HEK293 (cell line): ENCODE measurements at regions not wholly inside any gene's neighbourhood (a gene's known extent, or its start where the extent isn't known, plus 50 kb on each side); places are given as distances from the start of the nearest gene placed in this dataset.

Experiments
- CTCF ChIP-seq: fragments of 450-650 bp; formaldehyde crosslinking; IDR thresholded peaks from 2 replicates; pipeline ENCODE4 v1.5.1; 2016; ENCODE audit warnings: missing biosample characterization, missing genetic modification characterization
- PATZ1 ChIP-seq: fragments of 450-650 bp; formaldehyde crosslinking; IDR thresholded peaks from 2 replicates; pipeline ENCODE4 v1.5.1; 2016; ENCODE audit warnings: missing biosample characterization, missing genetic modification characterization
- PRDM10 ChIP-seq: fragments of 450-650 bp; formaldehyde crosslinking; IDR thresholded peaks from 2 replicates; pipeline ENCODE4 v1.5.1; 2016; ENCODE audit warnings: missing biosample characterization, missing genetic modification characterization
- PRDM4 ChIP-seq: fragments of 450-650 bp; formaldehyde crosslinking; IDR thresholded peaks from 2 replicates; pipeline ENCODE4 v1.5.1; 2017; ENCODE audit warnings: missing biosample characterization, missing genetic modification characterization
- REST ChIP-seq: fragments of 450-650 bp; formaldehyde crosslinking; IDR thresholded peaks from 2 replicates; pipeline ENCODE4 v1.5.1; 2016; ENCODE audit warnings: missing biosample characterization, missing genetic modification characterization
- ZBTB11 ChIP-seq: fragments of 450-650 bp; formaldehyde crosslinking; conservative IDR thresholded peaks from 2 replicates; pipeline ENCODE4 v1.5.1; 2016; ENCODE audit warnings: low read depth, missing biosample characterization, missing genetic modification characterization
- ZNF24 ChIP-seq: fragments of 450-650 bp; formaldehyde crosslinking; IDR thresholded peaks from 2 replicates; pipeline ENCODE4 v1.5.1; 2016; ENCODE audit warnings: missing biosample characterization, missing genetic modification characterization
- ZNF266 ChIP-seq: fragments of 450-650 bp; formaldehyde crosslinking; IDR thresholded peaks from 2 replicates; pipeline ENCODE4 v1.5.1; 2016; ENCODE audit warnings: missing biosample characterization, missing genetic modification characterization, low read depth
- ZNF274 ChIP-seq, 2 experiments: fragments of 200-500 bp in 1 of 2; fragments of 450-650 bp in 1 of 2; sonication (Bioruptor generic) in 1 of 2; formaldehyde crosslinking in 1 of 2; IDR thresholded peaks; 2 replicates each; pipeline versions ENCODE4 v1.5.1 to v1.6.1; 2014 to 2016; ENCODE audit warnings: borderline replicate concordance in 1 of 2, inconsistent platforms in 1 of 2, low read length in 1 of 2, missing biosample characterization in 1 of 2, missing genetic modification characterization in 1 of 2
- ZNF600 ChIP-seq: fragments of 450-650 bp; formaldehyde crosslinking; IDR thresholded peaks from 2 replicates; pipeline ENCODE4 v1.5.1; 2016; ENCODE audit warnings: missing biosample characterization, missing genetic modification characterization
- ZNF624 ChIP-seq: fragments of 450-650 bp; formaldehyde crosslinking; IDR thresholded peaks from 2 replicates; pipeline ENCODE4 v1.5.1; 2017; ENCODE audit warnings: missing biosample characterization, missing genetic modification characterization
- ZNF792 ChIP-seq: fragments of 450-650 bp; formaldehyde crosslinking; IDR thresholded peaks from 2 replicates; pipeline ENCODE4 v1.5.1; 2016; ENCODE audit warnings: missing biosample characterization, missing genetic modification characterization

- TF ChIP-seq ZNF274 (IDR thresholded peaks at IDR 0.05; ENCODE audit: low read length) (no peak), ZNF274 (tag by site-specific recombination; IDR thresholded peaks at IDR 0.05; ENCODE audit: borderline replicate concordance) (no peak), CTCF (no peak), ZNF24 (no peak), PATZ1 (tag by site-specific recombination) (no peak), ZNF266 (tag by site-specific recombination) (no peak), PRDM4 (no peak), REST (tag by site-specific recombination) (no peak), ZBTB11 (tag by site-specific recombination) (no peak), ZNF792 (no peak), ZNF624 (tag by site-specific recombination) (no peak), ZNF600 (no peak), PRDM10 (no peak)
Measured at GRCh38 chr7:42805601-42806000, 106.3 kb downstream of the C7orf25 start.
